Right renal cortex interstitium (tissue), 3 donors: ENCODE measurements at regions not wholly inside any gene's neighbourhood (a gene's known extent, or its start where the extent isn't known, plus 50 kb on each side); places are given as distances from the start of the nearest gene placed in this dataset.

Experiments used
- DNase-seq, 3 donors: peaks; one replicate each; pipeline ENCODE4 v3.0.0-alpha.2; 2013; ENCODE audit warnings: low read depth in 3 of 3, low spot score in 2 of 3

DNA sequence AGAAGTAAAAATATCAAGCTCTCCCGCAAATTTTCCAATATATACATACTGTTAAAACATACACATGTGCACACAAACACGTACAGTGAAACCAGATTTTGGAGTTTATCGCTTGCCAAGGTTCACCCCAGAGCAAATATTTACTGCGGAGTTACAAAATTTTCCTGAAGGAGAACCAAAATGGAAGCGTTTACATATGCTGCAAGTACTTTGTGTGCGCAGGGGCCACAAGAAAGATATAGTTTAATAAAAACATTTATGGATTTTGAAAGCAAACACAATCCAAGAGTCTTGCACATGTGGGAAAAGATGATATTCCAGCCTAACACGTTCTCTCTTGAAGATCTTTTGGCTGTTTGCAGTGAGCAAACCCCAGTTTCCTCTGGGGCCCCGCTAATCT, 301.3 kb upstream of the NFE2L3 start:
- no peak for DNase-seq

DNA sequence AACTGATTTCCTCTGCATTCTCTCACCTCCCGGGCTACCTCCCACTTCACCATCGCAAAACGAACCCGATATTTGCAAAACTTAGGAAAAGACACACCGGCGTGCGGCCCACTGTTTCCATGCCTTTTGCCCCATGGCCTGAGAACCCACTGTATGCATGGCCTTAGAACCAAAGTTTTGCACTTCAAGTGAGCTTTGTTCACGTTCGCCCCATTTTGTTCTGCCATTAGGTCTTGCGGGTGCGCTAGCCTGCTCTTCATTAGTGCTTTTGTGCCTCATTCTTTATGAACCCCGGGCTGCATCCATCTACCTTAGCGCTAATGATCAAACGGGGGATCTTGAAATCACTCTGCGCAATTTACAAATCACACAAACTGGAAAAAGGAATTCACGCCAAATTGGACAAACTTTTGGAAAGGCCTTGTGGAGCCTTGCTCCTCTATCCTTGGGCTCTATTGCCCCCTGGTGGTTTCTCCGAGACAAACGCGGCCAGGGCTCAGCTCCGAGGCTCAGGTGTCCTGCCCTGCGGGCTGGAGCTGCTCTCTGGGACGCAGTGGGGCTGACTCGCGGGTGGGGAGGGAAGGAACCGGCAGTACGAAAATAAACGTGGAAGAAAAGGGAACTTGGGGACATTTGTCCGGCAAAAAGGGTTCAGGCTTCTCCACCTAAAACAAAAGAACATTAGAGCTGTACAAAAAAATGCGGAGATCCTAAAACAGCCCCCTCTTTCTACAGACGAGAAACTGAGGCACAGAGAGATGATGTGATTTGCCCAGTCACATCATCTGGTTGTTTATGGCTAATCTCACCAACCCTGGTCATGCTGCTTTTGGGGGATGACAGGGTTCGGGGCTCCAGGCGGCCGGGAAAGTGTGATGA, 300.4 kb upstream of the NFE2L3 start:
- DNase-seq = peak in 1 of 3 donors; percentile 88

DNA sequence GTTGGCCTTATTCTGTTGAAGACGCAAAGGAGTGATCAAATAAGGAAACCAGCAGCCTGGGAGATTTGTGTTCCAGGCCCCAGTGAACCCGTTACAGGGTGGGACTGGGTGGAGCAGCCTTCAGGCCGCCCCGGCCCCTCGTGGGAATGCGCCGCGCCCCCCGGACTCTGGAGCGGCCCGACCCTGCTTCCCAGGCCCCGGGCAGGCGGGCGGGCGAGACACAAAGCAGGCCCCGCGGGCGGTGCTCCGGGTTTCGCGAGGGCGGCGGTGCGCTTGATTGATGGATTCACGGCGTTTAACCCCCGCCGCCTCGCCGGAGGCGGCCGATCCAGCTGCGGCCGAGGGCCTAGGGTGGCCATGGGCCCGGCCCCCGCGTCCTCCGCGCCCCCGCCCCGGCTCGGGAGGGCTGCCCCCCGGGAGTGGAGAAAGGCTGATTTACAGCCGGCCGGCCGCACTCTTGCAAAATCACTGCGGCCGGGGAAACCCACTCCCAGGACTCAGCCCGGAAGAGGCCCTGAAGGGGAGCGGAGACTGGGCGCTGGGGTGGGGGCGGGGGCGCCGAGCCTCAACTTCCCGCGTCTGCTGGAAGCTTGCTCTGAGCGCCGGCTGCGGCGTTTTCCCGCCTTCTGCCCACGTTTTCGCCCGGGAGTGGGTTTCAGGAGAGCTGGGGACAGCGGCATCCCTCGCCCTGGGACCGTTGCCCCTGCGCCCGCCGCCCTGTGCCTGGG, 299.6 kb upstream of the NFE2L3 start:
- DNase-seq = no peak

DNA sequence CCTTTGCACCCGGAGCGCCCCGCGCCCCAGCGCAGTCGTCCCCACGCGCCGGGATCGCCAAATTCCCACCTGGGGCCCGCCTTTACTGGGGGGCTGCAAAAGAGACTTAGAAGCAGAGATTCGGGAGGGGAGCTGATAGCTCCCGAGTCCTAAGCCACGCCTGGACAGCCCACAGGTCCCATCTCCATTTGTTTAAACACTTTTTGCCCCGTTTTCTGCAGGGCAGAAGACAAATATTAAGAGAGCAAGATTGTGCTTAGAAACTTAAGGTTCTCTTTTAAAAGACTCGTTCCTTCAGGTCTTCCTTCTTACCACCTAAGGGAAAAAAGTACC, 299.1 kb upstream of the NFE2L3 start:
- DNase-seq = no peak

DNA sequence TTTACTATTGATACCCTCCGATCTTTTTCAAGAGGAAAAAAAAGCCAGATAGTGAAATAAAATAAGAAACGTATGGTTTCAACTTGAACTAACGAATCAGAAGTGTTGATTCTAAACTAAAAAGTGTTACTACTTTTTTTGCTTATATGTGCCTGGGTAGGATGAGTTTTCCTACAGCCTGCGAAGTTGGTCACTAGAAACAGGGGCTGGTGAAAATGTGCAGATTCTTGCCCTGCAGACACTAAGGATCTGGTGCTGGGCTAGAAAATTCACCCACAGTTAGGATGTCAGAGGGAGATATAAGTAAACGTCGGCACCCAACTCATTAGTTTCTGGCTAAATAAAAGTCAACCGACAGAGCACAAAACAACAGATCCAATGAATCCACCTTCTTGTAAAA, 298.7 kb upstream of the NFE2L3 start:
- DNase-seq = no peak

DNA sequence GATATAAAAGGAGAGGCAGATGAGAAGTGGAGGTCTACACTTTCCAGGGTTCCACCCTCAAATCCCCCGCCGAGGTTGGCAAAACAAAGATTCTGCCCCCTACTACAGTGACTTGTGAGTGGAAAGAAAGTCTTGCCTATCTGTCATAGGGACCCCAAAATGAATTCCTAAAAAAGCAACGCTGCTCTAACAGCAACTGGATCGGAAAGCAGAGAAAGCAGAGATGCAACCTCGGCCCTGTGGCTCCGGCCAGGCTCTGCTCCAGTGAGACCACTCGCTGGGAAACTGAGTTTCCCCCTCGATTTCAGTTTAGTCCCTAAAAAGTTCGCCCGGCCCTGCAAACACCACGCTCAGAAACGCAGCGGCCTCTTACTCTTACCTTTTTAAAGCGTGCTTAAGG, 297.9 kb upstream of the NFE2L3 start:
- DNase-seq = no peak

DNA sequence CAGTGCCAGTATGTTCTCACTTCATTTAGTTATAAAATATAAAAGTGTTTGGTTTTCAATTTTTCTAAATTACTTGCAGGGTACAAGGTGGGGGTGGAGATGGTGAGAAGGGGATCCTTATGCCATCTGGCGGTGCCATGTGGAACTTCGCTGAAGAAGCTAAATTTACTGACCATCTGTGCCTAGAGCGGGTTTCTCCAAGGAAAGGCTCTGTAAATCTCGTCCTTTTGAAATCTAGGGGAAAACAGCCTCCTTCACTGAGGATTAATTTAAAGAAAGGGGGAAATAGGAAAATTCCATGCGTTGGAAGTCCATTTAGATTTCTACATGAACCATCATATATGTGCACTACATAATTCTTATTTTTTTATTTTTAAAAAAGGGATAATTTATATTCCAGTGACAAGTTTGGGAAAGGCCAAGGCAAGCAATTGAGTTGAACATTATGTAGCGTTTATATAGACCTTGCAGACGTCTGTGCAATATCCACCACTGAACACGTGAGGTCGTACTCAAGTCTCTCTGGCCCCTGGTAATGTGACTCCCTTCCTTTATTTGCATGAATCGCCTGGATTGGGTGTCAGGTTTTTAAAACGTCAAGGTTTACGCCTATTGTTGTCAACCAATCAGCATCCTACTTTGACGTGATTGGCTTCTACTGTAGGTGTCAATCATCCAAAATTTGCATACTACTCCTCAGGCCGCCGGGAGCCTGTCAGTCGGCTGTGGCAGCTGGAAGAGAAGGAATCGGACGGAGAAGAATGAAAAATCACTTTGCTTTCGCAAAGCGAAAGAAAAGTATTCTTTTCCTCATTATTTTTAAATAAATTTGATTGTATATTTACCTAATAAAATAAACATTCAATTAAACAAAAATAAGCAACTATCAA, 297.1 kb upstream of the NFE2L3 start:
- DNase-seq = peak; percentile 96 to 98 (median 97)

DNA sequence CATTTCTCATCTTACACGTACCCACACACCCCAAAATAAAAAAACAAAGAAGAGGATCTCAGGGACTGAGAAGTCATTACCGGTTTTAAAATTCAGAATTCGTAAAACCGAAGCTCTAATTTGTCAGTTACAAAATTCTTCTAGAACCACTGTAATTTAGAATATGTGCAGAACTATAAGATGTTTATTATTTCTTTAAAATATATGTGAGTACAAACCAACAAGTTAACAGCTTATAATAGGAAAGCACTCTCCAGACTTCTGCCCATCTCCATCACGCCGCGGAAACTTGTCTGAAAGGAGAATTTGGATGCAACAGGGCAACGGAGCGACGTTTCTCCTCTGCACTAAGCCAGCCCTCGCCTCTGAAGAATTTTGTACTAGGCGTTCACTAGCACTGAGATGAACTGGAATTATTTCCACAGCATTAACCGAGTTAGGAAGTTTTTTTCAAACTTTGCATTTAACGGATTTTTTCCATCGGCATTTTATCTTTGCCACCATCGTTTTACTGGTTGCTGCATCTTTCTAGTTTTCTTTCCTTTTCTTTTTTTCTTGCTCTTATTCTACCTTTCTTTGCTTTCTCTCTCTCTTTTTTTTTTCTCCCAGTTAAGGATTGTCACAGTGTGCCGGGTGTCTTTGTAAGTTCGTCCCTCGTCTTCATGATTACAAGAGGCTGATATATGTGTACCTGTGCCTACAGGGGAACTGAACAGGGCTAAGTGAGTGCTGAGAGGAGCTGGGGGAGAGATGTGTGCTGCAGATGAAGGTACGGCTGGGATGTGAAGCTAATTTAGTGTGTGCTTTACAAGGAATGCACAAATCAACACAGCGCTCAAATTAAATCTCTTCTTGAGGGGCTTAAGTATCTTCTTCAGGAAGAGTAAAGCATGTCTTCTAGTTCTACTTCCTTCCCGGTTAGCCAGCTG, 295.9 kb upstream of the NFE2L3 start:
- DNase-seq = no peak

DNA sequence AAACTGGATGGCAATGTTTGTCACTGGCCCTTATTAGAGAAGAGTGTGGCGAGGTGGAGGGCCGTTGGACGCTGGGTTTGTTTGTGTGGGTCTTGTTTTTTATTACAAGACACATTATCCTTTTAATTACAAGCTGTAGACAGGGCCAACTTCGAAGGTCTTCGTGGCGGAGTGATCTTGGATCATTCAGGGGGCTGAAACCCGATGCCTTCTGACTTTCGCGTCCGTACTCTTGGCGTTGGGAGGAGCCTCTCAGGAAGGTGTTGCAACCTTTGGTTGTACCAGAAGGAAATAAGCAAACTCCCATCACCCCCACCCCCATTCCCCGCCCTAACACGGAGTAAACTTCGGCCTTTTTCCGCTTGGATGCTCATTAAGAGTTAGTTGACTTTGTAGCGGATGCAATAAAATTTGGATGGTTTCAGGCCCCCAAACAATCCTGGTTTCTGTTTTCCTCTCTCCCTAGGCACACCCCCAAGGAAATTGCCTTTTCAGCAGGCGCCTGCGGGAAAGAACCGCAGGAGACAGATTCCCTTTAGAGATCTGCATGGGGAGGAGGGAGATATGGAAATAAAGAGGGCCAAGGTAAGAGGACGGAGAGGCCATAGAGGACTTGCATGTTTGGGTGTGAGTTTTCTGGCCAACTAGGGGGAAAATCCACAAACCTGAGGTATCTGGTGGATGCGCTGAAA, 294.5 kb upstream of the NFE2L3 start:
- peak in 1 of 3 donors; percentile 87 for DNase-seq

DNA sequence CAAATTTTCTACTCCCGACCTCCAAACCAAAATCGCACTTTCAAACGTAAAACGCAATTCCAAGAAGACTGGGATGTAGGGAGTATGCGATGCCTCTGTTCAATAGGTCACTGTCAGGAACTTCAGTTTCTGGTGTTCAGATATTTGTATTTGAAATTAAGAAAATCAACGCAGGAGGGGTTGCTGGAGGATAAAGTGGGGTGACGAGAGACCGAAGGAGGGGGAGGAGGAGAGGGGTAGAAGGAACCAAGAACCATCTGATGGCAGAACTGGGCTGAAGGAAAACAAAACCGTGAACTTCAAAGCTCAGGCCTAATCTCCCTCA, 293.8 kb upstream of the NFE2L3 start:
- DNase-seq = no peak

DNA sequence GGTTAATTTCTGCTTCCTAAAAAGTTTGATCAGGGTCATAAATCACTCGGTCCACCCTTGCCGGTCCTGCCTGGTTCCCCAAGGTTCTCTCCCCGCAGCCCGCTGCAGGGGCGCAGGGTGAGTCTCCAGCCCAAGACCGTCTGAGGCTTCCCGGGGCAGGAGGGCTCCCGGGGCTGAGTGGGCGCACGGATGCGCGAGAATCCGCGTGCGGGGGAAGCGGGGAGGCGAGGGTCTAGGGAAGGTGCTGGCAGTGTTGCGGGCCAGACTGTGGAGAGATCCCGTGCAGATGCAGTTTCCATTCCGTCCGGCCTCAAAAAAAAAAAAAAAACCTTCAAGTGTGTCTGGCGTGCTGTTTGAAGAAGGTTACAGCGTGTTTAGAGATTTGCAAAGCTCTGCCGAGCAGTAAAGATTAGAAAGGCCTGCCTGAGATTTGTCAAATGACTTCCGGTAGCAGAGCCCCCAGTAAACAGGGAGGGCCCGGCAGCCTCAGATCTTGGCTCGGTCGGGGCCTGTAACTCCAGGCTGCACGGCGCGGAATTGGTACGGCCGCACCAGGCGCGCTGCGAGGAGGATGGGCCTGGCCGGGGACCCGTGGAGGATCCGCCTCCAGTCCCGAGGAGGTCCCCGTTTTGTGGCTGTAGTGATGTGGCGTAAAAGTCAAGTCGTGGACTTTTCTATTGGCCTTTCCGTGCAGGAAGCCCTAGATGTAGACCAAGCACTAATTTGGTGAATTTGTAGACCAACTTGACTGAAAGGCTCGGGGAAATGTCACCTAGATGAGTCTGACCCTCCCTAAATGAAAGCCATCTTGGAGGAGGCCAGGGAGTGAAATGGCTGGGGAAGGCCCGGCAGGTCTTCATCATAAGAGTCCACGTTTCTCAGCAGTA, 293.2 kb upstream of the NFE2L3 start:
- no peak for DNase-seq

DNA sequence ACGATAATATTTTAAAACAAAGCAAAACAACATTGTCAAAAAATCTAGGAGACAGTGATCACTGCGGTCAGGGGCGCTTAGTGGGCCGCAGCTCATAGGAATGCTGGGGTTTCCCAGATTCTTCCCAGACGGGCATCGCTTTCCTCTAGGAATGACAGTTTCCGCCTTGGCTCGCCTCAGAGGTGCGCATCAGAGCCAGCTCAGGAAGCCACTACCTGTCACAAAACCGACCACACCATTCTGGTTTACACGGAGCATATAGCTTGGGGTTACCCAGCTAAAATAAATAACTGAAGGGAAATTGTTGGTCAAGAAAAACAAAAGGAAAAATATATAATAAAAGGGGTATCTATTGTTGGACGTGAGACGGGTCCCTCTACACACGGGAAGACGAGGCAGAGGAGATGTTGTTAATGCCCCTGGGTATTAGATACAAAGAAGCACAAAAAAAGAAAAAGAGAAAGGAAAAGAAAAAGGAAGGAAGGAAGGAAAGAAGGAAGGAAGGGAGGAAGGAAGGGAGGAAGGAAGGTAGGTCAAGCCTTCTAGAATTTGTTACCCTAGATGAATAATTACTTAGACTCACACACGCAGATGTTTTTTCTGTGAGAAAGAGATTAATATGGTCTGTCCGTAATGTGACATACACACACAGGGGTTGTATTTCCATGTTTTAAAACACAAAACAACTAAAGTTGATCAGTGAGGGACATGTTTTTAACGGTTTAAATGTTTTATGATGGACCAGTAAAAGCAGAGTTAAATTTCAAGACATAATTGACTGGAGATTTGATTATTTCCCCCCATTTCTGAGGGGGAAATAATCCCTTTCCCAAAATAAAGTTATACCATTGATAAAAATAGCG, 292.4 kb upstream of the NFE2L3 start:
- DNase-seq = no peak

DNA sequence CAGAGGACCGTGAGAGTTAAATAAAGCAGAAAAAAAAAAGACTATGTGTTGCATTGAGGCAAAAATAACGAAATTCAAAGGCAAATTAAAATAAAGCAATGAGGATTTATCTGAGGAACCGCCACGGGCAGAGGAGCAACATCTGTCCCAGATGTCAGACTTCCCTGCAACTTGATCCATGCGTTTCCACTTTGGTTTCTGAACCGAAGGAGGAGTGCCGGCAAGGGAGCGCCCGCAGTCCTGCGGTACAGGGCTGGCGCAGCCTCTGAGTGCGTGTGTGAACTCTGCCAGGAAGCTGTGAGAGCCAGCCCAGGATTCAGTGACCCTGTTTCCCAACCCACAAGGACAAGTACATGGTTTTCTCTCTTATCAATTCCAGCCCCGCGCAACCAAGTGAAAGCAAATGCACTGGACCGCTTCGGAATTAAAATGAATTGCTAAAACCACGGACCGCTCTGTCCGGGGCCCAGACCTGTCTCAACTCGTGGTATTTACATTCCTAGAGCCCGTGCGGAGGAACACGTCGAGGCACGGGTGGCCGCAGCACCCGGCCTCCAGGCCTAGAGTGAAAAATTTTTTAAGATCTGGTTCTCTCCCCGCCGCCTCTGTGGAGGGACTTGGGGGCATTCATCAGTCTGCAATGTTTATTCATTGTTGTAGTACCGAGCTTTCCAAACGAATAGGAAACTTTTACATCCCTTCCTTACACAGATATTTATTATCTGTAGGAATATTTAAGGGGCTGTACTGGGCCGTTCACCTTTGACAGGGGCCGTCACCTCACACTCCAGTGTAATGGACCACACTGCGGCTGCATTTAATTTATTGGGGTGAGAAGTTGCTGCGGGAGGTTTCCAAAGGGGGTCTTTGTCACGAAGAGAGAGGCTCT, 291.5 kb upstream of the NFE2L3 start:
- DNase-seq = no peak

DNA sequence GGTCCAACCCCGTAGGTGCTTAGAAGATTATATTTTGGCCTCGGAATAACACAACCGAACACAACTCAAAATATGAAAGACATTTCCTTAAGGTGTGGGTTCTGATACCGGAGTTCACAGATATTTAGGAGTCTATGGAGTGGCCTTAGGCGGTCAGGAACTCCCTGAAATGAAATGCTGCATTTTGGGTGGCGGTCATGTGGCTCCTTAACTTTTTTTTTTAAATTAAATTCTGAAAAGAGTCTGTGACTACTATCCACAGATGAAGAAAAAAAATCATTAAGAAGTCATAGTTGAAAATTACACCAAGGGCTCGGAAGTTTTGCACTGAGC, 290.9 kb upstream of the NFE2L3 start:
- no peak for DNase-seq

DNA sequence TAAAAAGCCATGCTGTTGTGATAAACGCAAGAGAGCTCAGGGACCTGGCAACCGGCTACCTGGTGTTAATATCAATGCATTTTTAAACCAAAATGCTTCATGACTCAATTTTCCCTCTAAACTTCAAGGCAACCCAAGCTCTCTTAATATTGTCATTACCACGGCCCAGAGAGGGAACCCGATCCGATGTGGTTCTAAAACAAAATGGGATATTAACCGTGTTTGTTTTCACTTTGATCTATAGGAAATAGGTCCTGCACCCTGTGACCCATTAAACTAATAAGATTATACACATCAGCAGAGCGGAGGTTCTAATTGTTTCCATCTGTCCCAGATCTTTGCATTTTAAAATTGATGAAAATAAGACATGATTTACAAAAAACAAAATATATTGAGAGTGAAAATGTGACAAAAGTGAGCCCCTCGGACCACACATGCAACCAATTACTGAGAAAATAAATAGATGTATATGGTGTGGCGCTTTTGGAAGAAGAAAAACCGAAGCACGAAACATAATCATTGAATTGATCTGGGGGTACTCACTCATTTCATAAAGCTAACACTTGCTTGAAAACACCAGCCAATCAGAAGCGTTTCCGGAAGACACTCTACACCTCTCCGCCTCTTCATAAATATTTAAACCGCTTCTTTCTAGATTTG, 290.3 kb upstream of the NFE2L3 start:
- no peak for DNase-seq

DNA sequence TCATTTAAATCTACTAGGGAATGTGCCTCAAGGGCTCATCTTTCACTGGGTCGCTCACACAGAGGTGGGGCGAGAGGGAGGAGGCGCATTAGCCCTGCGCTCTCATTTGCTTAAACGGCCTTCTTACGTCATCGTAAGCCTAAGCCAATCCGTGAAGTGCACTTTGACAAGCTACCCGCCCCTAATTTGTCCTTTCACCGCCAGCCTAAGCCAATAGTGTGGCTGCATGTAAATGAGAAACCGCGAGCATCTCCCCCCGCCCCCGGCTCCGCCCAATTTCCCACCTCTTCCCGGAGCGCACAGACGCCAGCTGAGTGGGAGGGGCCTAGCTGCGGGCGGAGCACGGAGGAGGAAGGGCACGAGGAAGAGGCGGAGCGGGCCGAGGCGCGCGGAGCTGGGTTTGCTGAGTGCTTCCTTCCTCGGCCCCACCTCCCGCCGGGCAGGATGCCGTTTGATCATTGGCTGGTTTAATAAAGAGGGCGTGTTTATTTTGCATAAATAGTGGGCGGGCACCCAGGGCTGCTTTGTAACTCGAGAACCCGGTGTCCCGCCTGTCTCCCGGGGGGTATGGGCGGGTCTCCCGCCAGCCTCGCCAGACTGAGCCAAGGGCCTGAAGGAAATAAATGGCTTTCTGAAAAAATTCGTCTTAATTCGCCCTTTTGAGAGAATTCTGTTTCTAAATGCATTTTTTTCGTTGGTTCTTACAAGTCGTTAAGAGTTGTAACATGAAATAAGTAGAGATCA, 289.6 kb upstream of the NFE2L3 start:
- peak; percentile 98 to 99 (median 99) for DNase-seq
